GM12878 (cell line): ENCODE measurements at regions not wholly inside any gene's neighbourhood (a gene's known extent, or its start where the extent isn't known, plus 50 kb on each side); places are given as distances from the start of the nearest gene placed in this dataset.

Experiments
- ATAC-seq: fragments of 200-7000 bp; cut with Tn5 transposase; 3 replicates; pipeline ENCODE4 v1.9.1; 2020; ENCODE audit warnings: mild to moderate bottlenecking, moderate library complexity
- BruUV-seq: library from RNA; stranded (reverse); fragments of 400-500 nt; replicated peaks from 2 replicates; lab custom pipeline; 2021; lab: Mats Ljungman, UMichigan
- CTCF ChIA-PET: fragments of 300-600 bp; sonication (Branson Sonifier 250); formaldehyde crosslinking; extraction: SDS; loops from one replicate; lab custom pipeline; 2021; ENCODE audit warnings: inconsistent platforms; lab: Yijun Ruan, JAX
- POLR2A ChIA-PET: fragments of 350-600 bp; formaldehyde crosslinking; extraction: SDS; loops from one replicate; lab custom pipeline; 2021; ENCODE audit warnings: inconsistent platforms; lab: Charles Lee
- RAD21 ChIA-PET: fragments of 300-600 bp; sonication (Branson Sonifier 250); formaldehyde crosslinking; loops from one replicate; lab custom pipeline; 2023; ENCODE audit warnings: antibody characterized with exemption; ENCODE audit not compliant: unreplicated experiment; lab: Charles Lee
- SMC1A ChIA-PET: fragments of 300-600 bp; sonication (Branson Sonifier 250); formaldehyde crosslinking; loops from one replicate; lab custom pipeline; 2023; ENCODE audit not compliant: unreplicated experiment, uncharacterized antibody; lab: Charles Lee
- DNase-seq: peaks from one replicate; pipeline ENCODE4 v3.0.0-alpha.2; 2011; ENCODE audit warnings: low read depth, low spot score
- FAIRE-seq: peaks from 3 replicates; lab custom pipeline; 2011; peaks lifted over from hg19 to GRCh38; lab: Jason Lieb, UNC
- H2AFZ ChIP-seq: 2 replicates; pipeline ENCODE4 v1.6.0; 2011; ENCODE audit warnings: low read depth, low read length, control low read depth; ENCODE audit not compliant: control insufficient read depth
- H3K27ac ChIP-seq: 2 replicates; pipeline ENCODE4 v1.5.1; 2011; ENCODE audit warnings: control low read depth; ENCODE audit not compliant: control insufficient read depth, insufficient read depth
- H3K27me3 ChIP-seq, 2 experiments: replicated peaks in 1 of 2; 2 replicates each; pipeline versions ENCODE4 v1.6.0 to v1.6.1; 2011; ENCODE audit warnings: low read length in 1 of 2; ENCODE audit not compliant: control insufficient read depth in 2 of 2, insufficient read depth in 2 of 2
- H3K36me3 ChIP-seq, 2 experiments: 2 replicates each; pipeline ENCODE4 v1.5.1; 2011; ENCODE audit warnings: low read length in 1 of 2; ENCODE audit not compliant: control insufficient read depth in 2 of 2, insufficient read depth in 2 of 2
- H3K4me1 ChIP-seq: 2 replicates; pipeline ENCODE4 v1.6.1; 2011; ENCODE audit warnings: mild to moderate bottlenecking, low read length, moderate library complexity, mixed read lengths; ENCODE audit not compliant: control insufficient read depth, insufficient read depth
- H3K4me2 ChIP-seq: 2 replicates; pipeline ENCODE4 v1.6.0; 2011; ENCODE audit warnings: control low read depth; ENCODE audit not compliant: control insufficient read depth, insufficient read depth
- H3K4me3 ChIP-seq: fragments of 200-600 bp; sonication (generic); 2 replicates; pipeline ENCODE4 v1.5.1; 2016
- H3K79me2 ChIP-seq: 2 replicates; pipeline ENCODE4 v1.6.0; 2011; ENCODE audit warnings: low read length; ENCODE audit not compliant: control insufficient read depth, insufficient read depth
- H3K9ac ChIP-seq: 2 replicates; pipeline ENCODE4 v1.8.0; 2011; ENCODE audit warnings: low read length, control low read depth, mixed read lengths; ENCODE audit not compliant: control insufficient read depth, insufficient read depth
- H3K9me3 ChIP-seq: replicated peaks from 3 replicates; pipeline ENCODE4 v1.5.1; 2011; ENCODE audit warnings: mild to moderate bottlenecking, low read length; ENCODE audit not compliant: control insufficient read depth, insufficient read depth
- H4K20me1 ChIP-seq: 2 replicates; pipeline ENCODE4 v1.6.0; 2011; ENCODE audit not compliant: control insufficient read depth, insufficient read depth
- BRCA1 ChIP-seq: IDR thresholded peaks from 2 replicates; pipeline ENCODE4 v1.6.1; 2011; ENCODE audit warnings: low read depth, low read length, improper control_type of control experiment
- ESRRA ChIP-seq: IDR thresholded peaks from 2 replicates; pipeline ENCODE4 v1.6.1; 2012; ENCODE audit warnings: mild to moderate bottlenecking, low read length, improper control_type of control experiment
- IKZF2 ChIP-seq, 2 experiments: fragments of 450-650 bp; IDR thresholded peaks; 2 replicates each; pipeline ENCODE4 v1.6.1; 2017; ENCODE audit warnings: mild to moderate bottlenecking in 2 of 2, moderate library complexity in 2 of 2
- KAT2A ChIP-seq: conservative IDR thresholded peaks from 2 replicates; pipeline ENCODE4 v1.6.1; 2011; ENCODE audit warnings: low read depth, low read length; ENCODE audit not compliant: control insufficient read depth
- MTA3 ChIP-seq: IDR thresholded peaks from 2 replicates; pipeline ENCODE4 v1.6.1; 2012; ENCODE audit warnings: low read length, inconsistent platforms, borderline replicate concordance
- MXI1 ChIP-seq: fragments of 150-350 bp; IDR thresholded peaks from 2 replicates; pipeline ENCODE4 v1.6.1; 2011; ENCODE audit warnings: low read depth, mild to moderate bottlenecking, inconsistent platforms, low read length, improper control_type of control experiment
- NFYB ChIP-seq: IDR thresholded peaks from 2 replicates; pipeline ENCODE4 v1.6.1; 2011; ENCODE audit warnings: low read depth, mild to moderate bottlenecking, low read length, improper control_type of control experiment, moderate library complexity; ENCODE audit not compliant: insufficient read depth
- POLR2AphosphoS5 ChIP-seq: IDR thresholded peaks from 2 replicates; pipeline ENCODE4 v1.6.1; 2011; ENCODE audit warnings: mild to moderate bottlenecking, low read length, inconsistent platforms
- POU2F2 ChIP-seq: IDR thresholded peaks from 3 replicates; pipeline ENCODE4 v1.6.1; 2011; ENCODE audit warnings: low read depth, mild to moderate bottlenecking, low read length, borderline replicate concordance
- RAD21 ChIP-seq: IDR thresholded peaks from 2 replicates; pipeline ENCODE4 v1.6.1; 2011; ENCODE audit warnings: mild to moderate bottlenecking, low read depth, low read length, moderate library complexity; ENCODE audit not compliant: insufficient read depth
- RB1 ChIP-seq: fragments of 450-650 bp; formaldehyde crosslinking; IDR thresholded peaks from 2 replicates; pipeline ENCODE4 v1.6.1; 2017; ENCODE audit warnings: mild to moderate bottlenecking, borderline replicate concordance
- in situ Hi-C: fragments of 300-500 bp; cut with MboI; formaldehyde crosslinking; loops from 9 replicates; pipeline ENCODE4 v1.14.3; 2018; ENCODE audit warnings: mixed read lengths
- intact Hi-C: fragments of 100-400 bp; cut with micrococcal nuclease; formaldehyde crosslinking; loops from one replicate; pipeline ENCODE4 v1.14.2; 2022; ENCODE audit not compliant: unreplicated experiment
- TF ChIP-seq, protein P1 (sequence below): fragments of 450-650 bp; formaldehyde crosslinking; IDR thresholded peaks from 2 replicates; pipeline ENCODE4 v1.4.0; 2020; ENCODE audit warnings: mild to moderate bottlenecking, moderate library complexity
- TF ChIP-seq, protein P2 (sequence below): IDR thresholded peaks from 2 replicates; pipeline ENCODE4 v1.6.1; 2011; ENCODE audit warnings: borderline replicate concordance, low read depth, mild to moderate bottlenecking, moderate library complexity, mixed read lengths, low read length; ENCODE audit not compliant: insufficient read depth; ENCODE audit errors: extremely low read length
- TF ChIP-seq, protein P3 (sequence below): fragments of 450-650 bp; formaldehyde crosslinking; IDR thresholded peaks from 2 replicates; pipeline ENCODE4 v1.4.0; 2022; ENCODE audit warnings: mild to moderate bottlenecking, moderate library complexity
- TF ChIP-seq, protein P4 (sequence below): fragments of 450-650 bp; IDR thresholded peaks from 2 replicates; pipeline ENCODE4 v1.6.1; 2017; ENCODE audit warnings: mild to moderate bottlenecking, low read depth, inconsistent platforms; ENCODE audit not compliant: poor library complexity, severe bottlenecking

DNA sequence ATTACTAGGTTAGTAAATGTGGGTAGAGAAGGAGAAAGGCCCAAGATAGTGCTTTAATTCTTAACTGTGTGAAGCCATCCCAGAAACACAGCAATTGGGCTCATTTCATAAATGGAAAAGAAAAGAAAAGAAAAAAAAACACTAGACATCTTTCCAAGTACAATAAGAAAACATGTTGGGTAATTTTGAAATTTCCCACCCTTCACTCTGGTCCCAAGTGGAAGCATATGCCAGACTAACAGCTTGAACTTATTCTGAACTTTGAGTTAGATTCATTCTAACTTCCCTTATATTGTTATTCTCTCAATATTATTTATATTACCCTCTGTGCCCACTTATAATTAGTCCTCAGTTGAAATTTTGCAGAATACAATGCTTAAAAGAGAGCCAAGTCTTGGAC is 113.4 kb upstream of the GHR start:
- no peaks in the 10 kb centered on the region for H3K27me3 ChIP-seq
- no peaks in the 10 kb centered on the region for H3K4me1 ChIP-seq
- RAD21 ChIA-PET = no interaction called here
- no peak overlapping the region for H3K9ac ChIP-seq
- DNase-seq (no peak), ATAC-seq (no peak), FAIRE-seq (no peak)
- no peak overlapping the region for H3K4me2 ChIP-seq
- BruUV-seq = no TSS peak
- CTCF ChIA-PET = no interaction called here
- intact Hi-C loops = no loop called here
- SMC1A ChIA-PET = no interaction called here
- no peaks in the 10 kb centered on the region for H3K79me2 ChIP-seq
- in situ Hi-C loops = no loop called here
- no peak overlapping the region for H3K27ac ChIP-seq
- H2AFZ ChIP-seq = no peak overlapping the region
- H4K20me1 ChIP-seq = no peaks in the 10 kb centered on the region
- POLR2A ChIA-PET = no interaction called here
- no peak overlapping the region for H3K4me3 ChIP-seq
- no peaks in the 10 kb centered on the region for H3K36me3 ChIP-seq
- H3K9me3 ChIP-seq = no peaks in the 10 kb centered on the region
- TF ChIP-seq IKZF2 (IDR thresholded peaks at IDR 0.05) (no peak), BRCA1 (no peak), MXI1 (no peak), MTA3 (no peak), POLR2AphosphoS5 (no peak), NFYB (no peak), RB1 (no peak), ESRRA (no peak), POU2F2 (no peak), RAD21 (no peak), KAT2A (no peak)
- TF ChIP-seq, protein P1, sequence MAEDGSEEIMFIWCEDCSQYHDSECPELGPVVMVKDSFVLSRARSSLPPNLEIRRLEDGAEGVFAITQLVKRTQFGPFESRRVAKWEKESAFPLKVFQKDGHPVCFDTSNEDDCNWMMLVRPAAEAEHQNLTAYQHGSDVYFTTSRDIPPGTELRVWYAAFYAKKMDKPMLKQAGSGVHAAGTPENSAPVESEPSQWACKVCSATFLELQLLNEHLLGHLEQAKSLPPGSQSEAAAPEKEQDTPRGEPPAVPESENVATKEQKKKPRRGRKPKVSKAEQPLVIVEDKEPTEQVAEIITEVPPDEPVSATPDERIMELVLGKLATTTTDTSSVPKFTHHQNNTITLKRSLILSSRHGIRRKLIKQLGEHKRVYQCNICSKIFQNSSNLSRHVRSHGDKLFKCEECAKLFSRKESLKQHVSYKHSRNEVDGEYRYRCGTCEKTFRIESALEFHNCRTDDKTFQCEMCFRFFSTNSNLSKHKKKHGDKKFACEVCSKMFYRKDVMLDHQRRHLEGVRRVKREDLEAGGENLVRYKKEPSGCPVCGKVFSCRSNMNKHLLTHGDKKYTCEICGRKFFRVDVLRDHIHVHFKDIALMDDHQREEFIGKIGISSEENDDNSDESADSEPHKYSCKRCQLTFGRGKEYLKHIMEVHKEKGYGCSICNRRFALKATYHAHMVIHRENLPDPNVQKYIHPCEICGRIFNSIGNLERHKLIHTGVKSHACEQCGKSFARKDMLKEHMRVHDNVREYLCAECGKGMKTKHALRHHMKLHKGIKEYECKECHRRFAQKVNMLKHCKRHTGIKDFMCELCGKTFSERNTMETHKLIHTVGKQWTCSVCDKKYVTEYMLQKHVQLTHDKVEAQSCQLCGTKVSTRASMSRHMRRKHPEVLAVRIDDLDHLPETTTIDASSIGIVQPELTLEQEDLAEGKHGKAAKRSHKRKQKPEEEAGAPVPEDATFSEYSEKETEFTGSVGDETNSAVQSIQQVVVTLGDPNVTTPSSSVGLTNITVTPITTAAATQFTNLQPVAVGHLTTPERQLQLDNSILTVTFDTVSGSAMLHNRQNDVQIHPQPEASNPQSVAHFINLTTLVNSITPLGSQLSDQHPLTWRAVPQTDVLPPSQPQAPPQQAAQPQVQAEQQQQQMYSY (CRISPR knock-in tag) = no peak
- TF ChIP-seq, protein P2, sequence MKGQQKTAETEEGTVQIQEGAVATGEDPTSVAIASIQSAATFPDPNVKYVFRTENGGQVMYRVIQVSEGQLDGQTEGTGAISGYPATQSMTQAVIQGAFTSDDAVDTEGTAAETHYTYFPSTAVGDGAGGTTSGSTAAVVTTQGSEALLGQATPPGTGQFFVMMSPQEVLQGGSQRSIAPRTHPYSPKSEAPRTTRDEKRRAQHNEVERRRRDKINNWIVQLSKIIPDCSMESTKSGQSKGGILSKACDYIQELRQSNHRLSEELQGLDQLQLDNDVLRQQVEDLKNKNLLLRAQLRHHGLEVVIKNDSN = no peak
- TF ChIP-seq, protein P3, sequence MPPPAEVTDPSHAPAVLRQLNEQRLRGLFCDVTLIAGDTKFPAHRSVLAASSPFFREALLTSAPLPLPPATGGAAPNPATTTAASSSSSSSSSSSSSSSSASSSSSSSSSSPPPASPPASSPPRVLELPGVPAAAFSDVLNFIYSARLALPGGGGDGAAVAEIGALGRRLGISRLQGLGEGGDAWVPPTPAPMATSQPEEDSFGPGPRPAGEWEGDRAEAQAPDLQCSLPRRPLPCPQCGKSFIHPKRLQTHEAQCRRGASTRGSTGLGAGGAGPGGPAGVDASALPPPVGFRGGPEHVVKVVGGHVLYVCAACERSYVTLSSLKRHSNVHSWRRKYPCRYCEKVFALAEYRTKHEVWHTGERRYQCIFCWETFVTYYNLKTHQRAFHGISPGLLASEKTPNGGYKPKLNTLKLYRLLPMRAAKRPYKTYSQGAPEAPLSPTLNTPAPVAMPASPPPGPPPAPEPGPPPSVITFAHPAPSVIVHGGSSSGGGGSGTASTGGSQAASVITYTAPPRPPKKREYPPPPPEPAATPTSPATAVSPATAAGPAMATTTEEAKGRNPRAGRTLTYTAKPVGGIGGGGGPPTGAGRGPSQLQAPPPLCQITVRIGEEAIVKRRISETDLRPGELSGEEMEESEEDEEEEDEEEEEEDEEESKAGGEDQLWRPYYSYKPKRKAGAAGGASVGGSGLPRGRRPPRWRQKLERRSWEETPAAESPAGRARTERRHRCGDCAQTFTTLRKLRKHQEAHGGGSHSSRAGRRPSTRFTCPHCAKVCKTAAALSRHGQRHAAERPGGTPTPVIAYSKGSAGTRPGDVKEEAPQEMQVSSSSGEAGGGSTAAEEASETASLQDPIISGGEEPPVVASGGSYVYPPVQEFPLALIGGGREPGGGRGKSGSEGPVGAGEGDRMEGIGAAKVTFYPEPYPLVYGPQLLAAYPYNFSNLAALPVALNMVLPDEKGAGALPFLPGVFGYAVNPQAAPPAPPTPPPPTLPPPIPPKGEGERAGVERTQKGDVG = no peak
- TF ChIP-seq, protein P4, sequence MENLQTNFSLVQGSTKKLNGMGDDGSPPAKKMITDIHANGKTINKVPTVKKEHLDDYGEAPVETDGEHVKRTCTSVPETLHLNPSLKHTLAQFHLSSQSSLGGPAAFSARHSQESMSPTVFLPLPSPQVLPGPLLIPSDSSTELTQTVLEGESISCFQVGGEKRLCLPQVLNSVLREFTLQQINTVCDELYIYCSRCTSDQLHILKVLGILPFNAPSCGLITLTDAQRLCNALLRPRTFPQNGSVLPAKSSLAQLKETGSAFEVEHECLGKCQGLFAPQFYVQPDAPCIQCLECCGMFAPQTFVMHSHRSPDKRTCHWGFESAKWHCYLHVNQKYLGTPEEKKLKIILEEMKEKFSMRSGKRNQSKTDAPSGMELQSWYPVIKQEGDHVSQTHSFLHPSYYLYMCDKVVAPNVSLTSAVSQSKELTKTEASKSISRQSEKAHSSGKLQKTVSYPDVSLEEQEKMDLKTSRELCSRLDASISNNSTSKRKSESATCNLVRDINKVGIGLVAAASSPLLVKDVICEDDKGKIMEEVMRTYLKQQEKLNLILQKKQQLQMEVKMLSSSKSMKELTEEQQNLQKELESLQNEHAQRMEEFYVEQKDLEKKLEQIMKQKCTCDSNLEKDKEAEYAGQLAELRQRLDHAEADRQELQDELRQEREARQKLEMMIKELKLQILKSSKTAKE = no peak
